Right renal pelvis (tissue), 4 donors: ENCODE measurements at regions not wholly inside any gene's neighbourhood (a gene's known extent, or its start where the extent isn't known, plus 50 kb on each side); places are given as distances from the start of the nearest gene placed in this dataset.

Experiments used
- DNase-seq, 4 donors: peaks; one replicate each; pipeline ENCODE4 v3.0.0-alpha.2; 2013; ENCODE audit warnings: low read depth in 4 of 4, low spot score in 3 of 4, missing footprints in 1 of 4

GRCh38 chr4:32425243-32425642, 1705.1 kb downstream of the PCDH7 start:
- DNase-seq: no peak

GRCh38 chr4:32427566-32427965, 1707.4 kb downstream of the PCDH7 start:
- no peak for DNase-seq

DNA sequence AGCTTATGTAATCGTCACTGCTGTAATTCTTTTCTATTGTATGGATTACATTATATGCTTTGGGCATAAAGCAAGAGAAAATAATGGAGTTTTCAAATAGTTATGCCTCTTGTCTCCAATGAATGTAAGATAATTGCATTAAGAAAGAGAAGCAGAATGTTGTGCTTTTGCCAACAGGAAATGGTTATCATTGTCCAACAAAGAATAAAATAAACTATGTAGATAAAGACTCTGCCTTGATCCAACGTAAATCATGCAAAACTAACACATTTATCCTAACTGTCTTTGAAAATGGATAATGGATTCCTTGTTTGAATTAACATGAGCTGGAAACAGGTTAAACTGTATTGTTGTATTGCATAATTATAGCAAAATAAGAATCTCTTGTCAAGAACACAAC, 1709.0 kb downstream of the PCDH7 start:
- DNase-seq: no peak

GRCh38 chr4:32435308-32435707, 1715.1 kb downstream of the PCDH7 start:
- DNase-seq: no peak

- no peak for DNase-seq
Observed at GRCh38 chr4:32436816-32437215, 1716.6 kb downstream of the PCDH7 start.

- peak in 2 of 4 donors; percentile 12 to 22 for DNase-seq
Observed at GRCh38 chr4:32440391-32440790, 1720.2 kb downstream of the PCDH7 start.

GRCh38 chr4:32454482-32454881, 1734.3 kb downstream of the PCDH7 start:
- no peak for DNase-seq

GRCh38 chr4:32455231-32455630, 1735.1 kb downstream of the PCDH7 start:
- no peak for DNase-seq

DNA sequence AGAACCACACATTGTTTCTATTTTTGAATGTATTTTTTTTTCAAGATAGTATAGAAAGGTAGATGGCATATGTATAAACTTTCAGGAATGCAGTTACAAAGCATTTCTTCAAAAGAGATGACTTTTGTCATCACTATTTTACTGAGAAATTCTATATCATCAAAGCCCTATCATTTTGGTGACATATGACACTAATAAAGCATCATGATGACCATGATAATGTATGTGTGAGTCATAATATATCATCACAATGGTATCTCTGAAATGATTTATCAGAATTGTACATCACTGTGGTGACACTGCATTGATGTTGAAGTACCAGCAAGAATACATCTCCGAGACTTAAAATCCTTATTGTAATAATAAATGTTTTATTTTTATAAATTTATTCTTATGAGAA, 1740.8 kb downstream of the PCDH7 start:
- DNase-seq: no peak

- DNase-seq: no peak
Observed at GRCh38 chr4:32462944-32463343, 1742.8 kb downstream of the PCDH7 start.

DNA sequence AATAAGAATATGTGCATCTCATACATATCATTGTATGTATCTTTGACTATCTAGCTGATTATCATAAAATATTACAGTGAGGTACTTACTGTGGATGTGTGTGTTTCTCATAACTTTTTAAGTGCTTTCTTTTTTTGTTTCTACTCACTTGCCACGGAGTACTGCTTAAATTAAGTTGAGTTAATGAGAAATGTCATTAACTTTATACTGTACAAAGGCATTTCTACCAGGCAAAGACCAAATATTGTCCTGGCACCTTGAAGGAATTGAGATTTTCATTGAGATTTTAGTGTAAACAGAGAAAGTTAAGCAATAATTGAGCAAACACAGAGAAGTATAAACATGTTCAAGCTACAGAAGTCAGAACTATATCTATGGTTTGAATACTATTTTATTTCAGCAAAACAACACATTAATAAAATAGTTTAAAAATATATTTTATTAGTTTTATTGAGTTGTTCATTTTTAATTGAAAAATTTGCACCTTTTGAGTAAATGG, 1750.0 kb downstream of the PCDH7 start:
- peak in 1 of 4 donors; percentile 5 for DNase-seq

- DNase-seq: no peak
Observed at GRCh38 chr4:32472918-32473317, 1752.7 kb downstream of the PCDH7 start.

DNA sequence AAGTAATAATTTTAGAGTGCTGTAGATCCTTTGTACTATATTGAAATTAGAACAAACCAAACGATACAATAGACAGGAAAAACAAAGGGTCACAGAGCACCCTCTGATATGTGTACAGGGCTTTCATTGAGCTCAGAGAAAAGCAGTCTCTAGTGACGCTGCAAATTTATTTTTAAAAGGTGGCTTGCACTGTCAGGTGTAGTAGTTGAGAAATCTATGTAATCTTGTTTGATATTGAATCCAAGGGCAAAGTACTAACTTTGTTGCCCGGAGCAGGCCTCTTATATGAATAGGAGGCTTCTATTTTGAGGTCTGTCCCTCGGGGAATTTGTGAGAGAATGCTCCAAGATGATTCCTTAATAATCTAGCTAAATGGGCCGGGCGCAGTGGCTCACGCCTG, 1755.5 kb downstream of the PCDH7 start:
- DNase-seq: no peak

DNA sequence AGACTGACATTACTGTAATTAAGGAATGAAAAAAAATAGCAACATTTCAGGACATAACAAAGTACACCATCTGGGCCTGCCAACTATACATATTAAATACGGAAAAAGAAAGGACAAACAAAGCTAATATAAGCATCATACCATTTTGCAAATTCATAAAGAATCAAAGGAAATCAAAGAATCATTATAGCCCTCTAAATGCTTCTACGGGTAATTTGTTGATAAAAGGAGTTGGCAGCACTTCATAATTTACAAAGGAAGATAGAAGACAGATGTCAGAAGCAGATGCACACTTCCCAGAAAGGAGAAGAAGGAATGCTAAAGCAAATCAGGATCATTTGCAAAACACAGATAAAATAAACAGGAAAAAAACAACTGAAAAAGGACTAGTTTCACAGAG, 1757.3 kb downstream of the PCDH7 start:
- DNase-seq: no peak

DNA sequence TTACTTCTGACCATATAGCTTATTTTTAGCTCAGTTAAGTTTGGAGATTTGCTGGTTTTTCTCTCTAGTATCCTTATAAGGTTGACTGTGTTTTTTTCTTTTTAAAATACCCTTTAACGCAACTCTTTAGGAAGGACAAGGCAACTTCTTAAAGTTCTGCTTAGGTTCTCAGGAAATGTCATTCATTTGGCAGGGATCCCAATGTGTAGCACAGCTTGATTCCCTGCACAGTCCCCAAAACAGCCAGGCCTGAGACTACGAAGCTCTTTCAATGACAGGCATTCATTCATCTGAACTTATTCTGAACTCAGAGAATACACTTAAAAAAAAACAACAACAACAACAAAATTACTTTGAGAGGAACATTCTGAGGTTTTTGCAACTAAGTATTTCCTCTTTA, 1765.8 kb downstream of the PCDH7 start:
- DNase-seq: peak in 1 of 4 donors; percentile 27

GRCh38 chr4:32488690-32489089, 1768.5 kb downstream of the PCDH7 start:
- DNase-seq: no peak

GRCh38 chr4:32499171-32499570, 1779.0 kb downstream of the PCDH7 start:
- DNase-seq: no peak

DNA sequence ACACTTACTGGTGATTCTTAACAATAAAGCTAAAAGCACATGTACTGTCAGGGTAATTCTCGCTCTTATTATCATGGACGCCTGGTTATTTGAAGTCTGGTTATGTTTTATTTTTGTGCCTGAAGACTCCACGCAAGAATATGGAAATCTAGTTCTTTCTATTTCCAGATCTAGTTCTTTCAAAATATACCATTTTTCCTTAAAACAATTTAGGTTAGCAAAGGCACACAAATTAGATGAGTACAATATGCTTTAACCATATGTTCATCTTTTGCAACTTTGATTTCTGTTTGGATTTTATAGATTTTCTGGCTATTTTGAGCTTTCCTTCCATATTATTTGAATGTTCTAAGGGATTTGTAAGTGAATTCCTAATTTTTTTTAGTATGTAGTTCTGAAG, 1783.1 kb downstream of the PCDH7 start:
- no peak for DNase-seq

GRCh38 chr4:32506067-32506466, 1785.9 kb downstream of the PCDH7 start:
- no peak for DNase-seq

DNA sequence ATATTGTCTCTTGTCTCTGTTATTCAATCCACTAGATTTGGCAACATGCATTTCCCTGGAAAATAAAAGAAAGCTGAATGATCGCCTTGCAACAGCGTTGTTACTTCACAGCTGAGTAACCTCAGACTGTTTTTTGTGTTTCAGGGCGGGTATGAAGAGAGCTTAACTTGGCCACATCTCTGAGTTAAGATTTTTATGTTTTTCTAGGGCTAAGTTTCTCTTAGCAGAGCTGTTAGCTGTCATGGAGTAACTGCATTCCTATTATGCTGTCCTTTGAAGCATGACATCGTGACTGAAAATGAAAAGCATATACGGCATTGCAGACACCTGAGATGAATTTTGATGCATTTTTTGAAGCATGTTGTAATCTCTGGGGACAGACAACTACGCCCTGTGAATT, 1798.9 kb downstream of the PCDH7 start:
- peak in 3 of 4 donors; percentile 14 to 22 (median 20) for DNase-seq

DNA sequence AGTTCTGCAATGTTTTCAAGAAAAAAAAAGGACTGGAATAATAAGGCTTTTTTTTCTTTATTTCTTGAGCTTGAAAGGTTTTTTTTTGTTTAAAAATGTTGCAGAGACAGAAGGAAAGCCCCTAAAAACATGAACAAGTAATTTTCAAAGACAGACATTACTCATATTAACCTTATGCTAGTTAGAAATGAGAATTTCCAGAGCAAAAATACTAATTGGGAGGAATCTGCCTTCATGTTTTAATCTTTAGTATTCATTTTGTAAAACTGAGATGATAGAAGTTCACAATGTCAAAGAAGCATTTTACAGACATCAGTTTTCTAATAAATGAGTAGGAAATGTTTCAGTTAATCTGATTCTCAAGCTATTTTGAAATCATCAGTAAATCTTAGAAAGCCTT, 1805.3 kb downstream of the PCDH7 start:
- no peak for DNase-seq

- DNase-seq: no peak
Observed at GRCh38 chr4:32544846-32545245, 1824.7 kb downstream of the PCDH7 start.

GRCh38 chr4:32551943-32552342, 1831.8 kb downstream of the PCDH7 start:
- no peak for DNase-seq
